HG02981 (cell line): ENCODE measurements at regions not wholly inside any gene's neighbourhood (a gene's known extent, or its start where the extent isn't known, plus 50 kb on each side); places are given as distances from the start of the nearest gene placed in this dataset.

ENCODE experiments used
- ATAC-seq: cut with Tn5 transposase; IDR thresholded peaks from one replicate; pipeline ENCODE4 v1.9.1; 2021; ENCODE audit warnings: mild to moderate bottlenecking, moderate library complexity; ENCODE audit not compliant: unreplicated experiment

- ATAC-seq: no peak
Observed at GRCh38 chr2:6443061-6443823, 422.5 kb downstream of the CMPK2 start.

GRCh38 chr2:6444514-6444913 lies 421.2 kb downstream of the CMPK2 start:
- no peak for ATAC-seq

- ATAC-seq: no peak
Observed at GRCh38 chr2:6445156-6445555, 420.6 kb downstream of the CMPK2 start.

- no peak for ATAC-seq
Observed at GRCh38 chr2:6446938-6447608, 418.6 kb downstream of the CMPK2 start.

- no peak for ATAC-seq
Observed at GRCh38 chr2:6448893-6449292, 416.8 kb downstream of the CMPK2 start.

- no peak for ATAC-seq
Observed at GRCh38 chr2:6449343-6449742, 416.4 kb downstream of the CMPK2 start.

GRCh38 chr2:6452702-6453481 lies 412.8 kb downstream of the CMPK2 start:
- no peak for ATAC-seq

GRCh38 chr2:6454286-6454990 lies 411.3 kb downstream of the CMPK2 start:
- ATAC-seq: no peak

- ATAC-seq: no peak
Observed at GRCh38 chr2:6459138-6459537, 406.6 kb downstream of the CMPK2 start.

- ATAC-seq: no peak
Observed at GRCh38 chr2:6470518-6470917, 395.2 kb downstream of the CMPK2 start.

- ATAC-seq: no peak
Observed at GRCh38 chr2:6471419-6471818, 394.3 kb downstream of the CMPK2 start.

- ATAC-seq: no peak
Observed at GRCh38 chr2:6474161-6475140, 391.3 kb downstream of the CMPK2 start.

- no peak for ATAC-seq
Observed at GRCh38 chr2:6475155-6475940, 390.4 kb downstream of the CMPK2 start.

- no peak for ATAC-seq
Observed at GRCh38 chr2:6480514-6480913, 385.2 kb downstream of the CMPK2 start.

GRCh38 chr2:6482256-6482655 lies 383.5 kb downstream of the CMPK2 start:
- ATAC-seq: no peak

- ATAC-seq: no peak
Observed at GRCh38 chr2:6487765-6488164, 377.9 kb downstream of the CMPK2 start.

- no peak for ATAC-seq
Observed at GRCh38 chr2:6492573-6492972, 373.1 kb downstream of the CMPK2 start.

GRCh38 chr2:6493266-6493665 lies 372.4 kb downstream of the CMPK2 start:
- no peak for ATAC-seq

- ATAC-seq: no peak
Observed at GRCh38 chr2:6493669-6494068, 372.0 kb downstream of the CMPK2 start.
